ENCODE measurements at regions not wholly inside any gene's neighbourhood (a gene's known extent, or its start where the extent isn't known, plus 50 kb on each side); places are given as distances from the start of the nearest gene placed in this dataset.

GRCh38 chr16:85381738-85382592, 231.2 kb upstream of the GSE1 start:
- Histone ChIP-seq H3F3A (ENCODE audit: control insufficient read depth, insufficient read depth) (no peaks in the 10 kb centered on the region), H3K27ac (ENCODE audit: low read depth, low read length) (no peak overlapping the region), H3K27me3 (ENCODE audit: control insufficient read depth, low read length) (no peaks in the 10 kb centered on the region), H3K79me2 (ENCODE audit: control insufficient read depth, low read length) (no peaks in the 10 kb centered on the region), H3K9me3 (ENCODE audit: control insufficient read depth, insufficient read depth, low read length) (peaks cover 2% of the 10 kb centered on the region; the same call in 1 of the 2 replicates), H3K4me1 (ENCODE audit: control insufficient read depth, low read length) (no peaks in the 10 kb centered on the region), H3K4me3 (ENCODE audit: low read length) (no peak overlapping the region), H4K20me1 (ENCODE audit: control insufficient read depth, insufficient read depth, low read depth, low read length) (no peaks in the 10 kb centered on the region; the same call in 1 of the 2 replicates), H3K4me2 (ENCODE audit: low read length) (no peak overlapping the region), H3K9me2 (replicated peaks; ENCODE audit: control insufficient read depth, low read length) (no peaks in the 10 kb centered on the region), H3K36me3 (ENCODE audit: control insufficient read depth, low read length) (no peaks in the 10 kb centered on the region)
- TF ChIP-seq, protein P1, sequence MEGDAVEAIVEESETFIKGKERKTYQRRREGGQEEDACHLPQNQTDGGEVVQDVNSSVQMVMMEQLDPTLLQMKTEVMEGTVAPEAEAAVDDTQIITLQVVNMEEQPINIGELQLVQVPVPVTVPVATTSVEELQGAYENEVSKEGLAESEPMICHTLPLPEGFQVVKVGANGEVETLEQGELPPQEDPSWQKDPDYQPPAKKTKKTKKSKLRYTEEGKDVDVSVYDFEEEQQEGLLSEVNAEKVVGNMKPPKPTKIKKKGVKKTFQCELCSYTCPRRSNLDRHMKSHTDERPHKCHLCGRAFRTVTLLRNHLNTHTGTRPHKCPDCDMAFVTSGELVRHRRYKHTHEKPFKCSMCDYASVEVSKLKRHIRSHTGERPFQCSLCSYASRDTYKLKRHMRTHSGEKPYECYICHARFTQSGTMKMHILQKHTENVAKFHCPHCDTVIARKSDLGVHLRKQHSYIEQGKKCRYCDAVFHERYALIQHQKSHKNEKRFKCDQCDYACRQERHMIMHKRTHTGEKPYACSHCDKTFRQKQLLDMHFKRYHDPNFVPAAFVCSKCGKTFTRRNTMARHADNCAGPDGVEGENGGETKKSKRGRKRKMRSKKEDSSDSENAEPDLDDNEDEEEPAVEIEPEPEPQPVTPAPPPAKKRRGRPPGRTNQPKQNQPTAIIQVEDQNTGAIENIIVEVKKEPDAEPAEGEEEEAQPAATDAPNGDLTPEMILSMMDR (IDR thresholded peaks at IDR 0.05; ENCODE audit: low read depth, low read length, poor library complexity, severe bottlenecking): no peak
- no peak for TF ChIP-seq EZH2phosphoT487 (IDR thresholded peaks at IDR 0.05; ENCODE audit: borderline replicate concordance, low read length)

DNA sequence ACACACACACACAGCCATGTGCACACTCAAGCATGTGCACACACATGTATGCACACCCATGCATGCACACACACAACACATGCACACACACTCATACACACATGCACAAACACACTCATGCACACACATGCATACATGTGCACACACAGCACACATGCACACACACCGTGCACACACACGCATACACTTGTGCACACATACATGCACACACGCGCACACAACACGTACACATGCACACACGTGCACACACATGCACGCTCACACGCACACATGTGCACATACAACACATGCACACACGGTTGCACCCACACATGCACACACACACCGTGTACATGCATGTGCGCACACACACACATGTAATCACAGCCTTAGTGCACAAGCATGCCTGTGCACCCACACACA, 230.4 kb upstream of the GSE1 start:
- H3K27me3 ChIP-seq (ENCODE audit: control insufficient read depth, low read length): no peaks in the 10 kb centered on the region
- H4K20me1 ChIP-seq (ENCODE audit: control insufficient read depth, insufficient read depth, low read depth, low read length): no peaks in the 10 kb centered on the region; the same call in 1 of the 2 replicates
- H3K9me2 ChIP-seq (replicated peaks; ENCODE audit: control insufficient read depth, low read length): no peaks in the 10 kb centered on the region
- H3K36me3 ChIP-seq (ENCODE audit: control insufficient read depth, low read length): no peaks in the 10 kb centered on the region
- no peaks in the 10 kb centered on the region for H3K4me1 ChIP-seq (ENCODE audit: control insufficient read depth, low read length)
- no peak overlapping the region for H3K4me3 ChIP-seq (ENCODE audit: low read length)
- peaks cover 2% of the 10 kb centered on the region; the same call in 1 of the 2 replicates for H3K9me3 ChIP-seq (ENCODE audit: control insufficient read depth, insufficient read depth, low read length)
- no peak overlapping the region for H3K27ac ChIP-seq (ENCODE audit: low read depth, low read length)
- no peaks in the 10 kb centered on the region for H3K79me2 ChIP-seq (ENCODE audit: control insufficient read depth, low read length)
- H3K4me2 ChIP-seq (ENCODE audit: low read length): no peak overlapping the region
- no peaks in the 10 kb centered on the region for H3F3A ChIP-seq (ENCODE audit: control insufficient read depth, insufficient read depth)
- TF ChIP-seq EZH2phosphoT487 (IDR thresholded peaks at IDR 0.05; ENCODE audit: borderline replicate concordance, low read length): no peak
- TF ChIP-seq, protein P1 (IDR thresholded peaks at IDR 0.05; ENCODE audit: low read depth, low read length, poor library complexity, severe bottlenecking): no peak

DNA sequence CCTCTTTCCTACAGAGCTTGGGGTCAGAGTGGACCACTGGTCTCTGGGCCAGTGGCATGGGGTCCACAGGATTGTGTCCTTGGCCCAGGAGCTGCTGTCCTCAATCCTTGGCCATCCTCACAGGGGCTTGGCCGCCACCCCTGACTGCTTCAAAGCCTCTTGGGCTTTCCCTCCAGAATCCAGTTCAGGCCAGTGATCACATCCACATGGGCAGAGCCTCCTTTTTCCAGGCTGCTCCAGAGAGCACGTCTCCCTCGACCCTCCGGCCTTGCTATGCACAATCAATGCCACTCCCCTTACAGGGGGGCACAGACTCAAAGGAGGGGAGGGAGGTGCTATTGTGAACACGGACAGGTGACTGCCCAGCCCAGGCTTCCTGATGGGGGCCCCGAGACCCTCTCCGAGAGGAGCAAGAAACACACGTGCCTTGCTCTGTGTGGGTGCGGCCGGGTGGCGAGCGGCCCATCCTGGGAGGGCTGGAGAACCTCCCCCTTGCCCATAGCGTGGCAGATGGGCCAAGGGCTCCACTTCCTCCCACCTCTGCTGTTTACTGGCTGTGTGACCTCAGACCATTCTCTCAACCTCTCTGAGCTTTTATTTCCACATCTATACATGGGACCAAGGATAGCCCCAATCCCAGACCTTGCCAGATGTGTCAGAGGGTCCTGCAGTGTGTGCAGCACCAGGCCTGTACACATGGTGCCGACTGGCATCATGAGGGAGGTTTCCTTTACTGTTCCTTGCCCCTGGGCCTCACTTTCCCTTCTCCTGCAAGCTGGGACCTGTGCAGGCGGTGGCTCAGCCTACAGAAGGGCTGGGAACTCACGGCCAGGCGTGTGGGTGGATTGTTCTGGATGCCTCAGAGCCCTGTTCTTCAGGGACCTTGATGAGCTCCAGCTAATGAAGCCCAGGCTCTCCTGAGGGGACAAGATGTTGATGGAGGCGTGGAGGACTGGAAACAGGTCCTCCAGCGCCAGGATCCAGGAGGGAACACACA, 229.0 kb upstream of the GSE1 start:
- H4K20me1 ChIP-seq (ENCODE audit: control insufficient read depth, insufficient read depth, low read depth, low read length): no peaks in the 10 kb centered on the region; the same call in 1 of the 2 replicates
- no peak overlapping the region for H3K27ac ChIP-seq (ENCODE audit: low read depth, low read length)
- H3K4me1 ChIP-seq (ENCODE audit: control insufficient read depth, low read length): no peaks in the 10 kb centered on the region
- H3K4me3 ChIP-seq (ENCODE audit: low read length): no peak overlapping the region
- H3F3A ChIP-seq (ENCODE audit: control insufficient read depth, insufficient read depth): no peaks in the 10 kb centered on the region
- no peaks in the 10 kb centered on the region for H3K9me2 ChIP-seq (replicated peaks; ENCODE audit: control insufficient read depth, low read length)
- H3K79me2 ChIP-seq (ENCODE audit: control insufficient read depth, low read length): no peaks in the 10 kb centered on the region
- H3K4me2 ChIP-seq (ENCODE audit: low read length): no peak overlapping the region
- TF ChIP-seq, protein P1 (IDR thresholded peaks at IDR 0.05; ENCODE audit: low read depth, low read length, poor library complexity, severe bottlenecking): no peak
- TF ChIP-seq EZH2phosphoT487 (IDR thresholded peaks at IDR 0.05; ENCODE audit: borderline replicate concordance, low read length): no peak
- no peaks in the 10 kb centered on the region for H3K36me3 ChIP-seq (ENCODE audit: control insufficient read depth, low read length)
- H3K27me3 ChIP-seq (ENCODE audit: control insufficient read depth, low read length): no peaks in the 10 kb centered on the region
- H3K9me3 ChIP-seq (ENCODE audit: control insufficient read depth, insufficient read depth, low read length): peaks cover 2% of the 10 kb centered on the region; the same call in 1 of the 2 replicates
